Epithelial cell of esophagus (primary cell): ENCODE measurements at regions not wholly inside any gene's neighbourhood (a gene's known extent, or its start where the extent isn't known, plus 50 kb on each side); places are given as distances from the start of the nearest gene placed in this dataset.
A peak's percentile ranks its signal among the peaks of the same experiment; 100 is the strongest.

ENCODE experiments used
- DNase-seq: peaks from one replicate; pipeline ENCODE4 v3.0.0; 2010; ENCODE audit warnings: low read depth
- H3K4me3 ChIP-seq: 2 replicates; pipeline ENCODE4 v1.5.1; 2011; ENCODE audit warnings: mild to moderate bottlenecking, low read length, control low read depth
- TF ChIP-seq, protein P1 (sequence below): IDR thresholded peaks from 2 replicates; pipeline ENCODE4 v1.5.1; 2011; ENCODE audit warnings: low read depth, mild to moderate bottlenecking, low read length, control low read depth, inconsistent platforms; ENCODE audit not compliant: insufficient read depth; ENCODE audit errors: missing control alignments

DNA sequence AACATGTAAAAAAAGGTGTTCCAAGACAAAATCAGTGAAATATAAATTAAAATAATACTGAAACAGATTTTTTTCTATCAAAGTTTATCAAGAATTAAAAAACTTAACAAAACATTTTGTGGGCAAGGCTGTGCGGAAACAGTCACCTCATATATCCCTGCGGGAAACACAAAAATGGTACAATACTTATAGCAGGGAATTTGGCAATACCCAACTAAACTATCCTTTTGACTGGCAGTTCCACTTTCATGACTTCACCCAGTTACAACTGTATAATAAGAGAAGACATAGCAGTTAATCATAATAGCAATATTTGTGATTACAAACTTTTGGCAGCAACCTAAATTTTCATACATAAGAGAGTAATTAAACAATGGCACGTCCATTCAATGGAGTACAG is 121.5 kb upstream of the EGLN3 start:
- TF ChIP-seq, protein P1, sequence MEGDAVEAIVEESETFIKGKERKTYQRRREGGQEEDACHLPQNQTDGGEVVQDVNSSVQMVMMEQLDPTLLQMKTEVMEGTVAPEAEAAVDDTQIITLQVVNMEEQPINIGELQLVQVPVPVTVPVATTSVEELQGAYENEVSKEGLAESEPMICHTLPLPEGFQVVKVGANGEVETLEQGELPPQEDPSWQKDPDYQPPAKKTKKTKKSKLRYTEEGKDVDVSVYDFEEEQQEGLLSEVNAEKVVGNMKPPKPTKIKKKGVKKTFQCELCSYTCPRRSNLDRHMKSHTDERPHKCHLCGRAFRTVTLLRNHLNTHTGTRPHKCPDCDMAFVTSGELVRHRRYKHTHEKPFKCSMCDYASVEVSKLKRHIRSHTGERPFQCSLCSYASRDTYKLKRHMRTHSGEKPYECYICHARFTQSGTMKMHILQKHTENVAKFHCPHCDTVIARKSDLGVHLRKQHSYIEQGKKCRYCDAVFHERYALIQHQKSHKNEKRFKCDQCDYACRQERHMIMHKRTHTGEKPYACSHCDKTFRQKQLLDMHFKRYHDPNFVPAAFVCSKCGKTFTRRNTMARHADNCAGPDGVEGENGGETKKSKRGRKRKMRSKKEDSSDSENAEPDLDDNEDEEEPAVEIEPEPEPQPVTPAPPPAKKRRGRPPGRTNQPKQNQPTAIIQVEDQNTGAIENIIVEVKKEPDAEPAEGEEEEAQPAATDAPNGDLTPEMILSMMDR, result no peak
- no peak for DNase-seq

DNA sequence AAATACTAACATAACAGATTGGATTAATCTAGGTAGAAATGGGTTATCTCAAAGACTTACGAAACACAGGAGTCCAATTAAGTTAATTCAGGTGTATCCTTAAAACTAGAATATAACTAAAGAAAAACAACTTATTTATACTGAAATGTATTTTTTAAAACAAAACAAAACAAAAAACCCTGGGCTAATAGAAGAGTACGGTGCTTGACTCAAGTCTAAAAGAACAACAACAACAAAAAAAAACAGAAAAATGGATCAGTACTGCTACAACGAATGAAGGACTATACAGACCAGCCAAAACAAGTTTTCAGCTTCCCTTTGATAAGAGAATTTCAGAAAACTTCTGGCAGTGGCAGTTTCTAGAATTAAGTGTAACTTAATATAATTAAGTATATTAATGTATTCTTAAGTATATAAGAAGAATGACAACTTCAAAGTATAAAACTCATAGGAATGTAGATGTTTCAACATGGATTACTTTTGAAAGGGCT is 120.1 kb upstream of the EGLN3 start:
- H3K4me3 ChIP-seq, result no peak overlapping the region
- DNase-seq, result no peak
- TF ChIP-seq, protein P1, result no peak

More for the DNA sequence above, 121.5 kb upstream of the EGLN3 start:
- no peak overlapping the region for H3K4me3 ChIP-seq

DNA sequence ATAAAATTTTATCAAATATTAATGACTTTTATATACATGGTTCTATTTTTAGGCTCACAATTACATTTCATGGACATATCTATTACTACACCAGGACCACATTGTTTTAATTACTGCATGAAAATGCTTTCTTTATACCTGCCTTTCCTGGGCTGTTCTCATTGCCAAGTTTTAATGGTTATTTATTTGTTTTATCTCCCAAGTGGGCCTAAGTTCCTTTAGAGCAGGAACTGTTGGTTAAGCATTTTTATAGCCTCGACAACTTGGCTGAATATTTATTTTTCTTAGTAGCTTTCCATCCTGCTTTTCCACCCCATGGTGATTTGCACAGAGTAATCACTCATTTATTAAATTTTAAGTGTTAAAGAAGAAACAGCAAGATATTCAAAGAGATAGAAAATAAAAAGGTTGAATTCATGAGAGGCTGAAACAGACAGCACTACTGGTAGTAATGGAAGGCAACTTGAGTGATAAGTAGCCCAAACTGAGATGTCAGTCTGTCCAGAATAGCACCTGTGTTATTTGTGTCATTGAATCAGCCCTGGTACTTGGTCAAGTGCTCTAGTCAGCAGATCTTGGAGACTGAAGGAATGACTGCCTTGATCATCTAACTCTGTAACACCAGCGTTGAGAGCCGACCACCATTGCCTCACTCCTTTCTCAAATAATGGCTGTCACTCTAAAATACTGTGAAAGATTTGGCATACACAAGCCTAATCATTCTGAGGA is 119.1 kb upstream of the EGLN3 start:
- TF ChIP-seq, protein P1, result no peak
- H3K4me3 ChIP-seq, result no peak overlapping the region
- DNase-seq, result no peak

DNA sequence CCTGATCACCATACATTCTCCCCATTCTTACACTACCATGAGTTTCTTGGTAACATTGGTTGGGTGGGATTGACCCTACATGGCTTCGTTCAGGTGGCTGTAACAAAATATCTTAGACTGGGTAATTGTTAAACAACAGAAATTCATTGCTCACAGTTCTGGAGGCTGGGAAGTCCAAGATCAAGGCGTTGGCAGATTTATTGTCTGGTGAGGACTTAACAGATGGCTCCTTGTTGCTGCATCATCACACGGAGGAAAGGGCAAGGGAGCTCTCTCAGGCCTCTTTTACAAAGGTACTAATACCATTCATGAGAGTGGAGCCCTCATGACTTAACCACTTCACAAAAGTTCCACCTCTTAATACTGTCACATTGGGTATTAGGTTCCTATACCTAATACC is 116.7 kb upstream of the EGLN3 start:
- TF ChIP-seq, protein P1, result no peak
- no peak for DNase-seq
- no peak overlapping the region for H3K4me3 ChIP-seq

DNA sequence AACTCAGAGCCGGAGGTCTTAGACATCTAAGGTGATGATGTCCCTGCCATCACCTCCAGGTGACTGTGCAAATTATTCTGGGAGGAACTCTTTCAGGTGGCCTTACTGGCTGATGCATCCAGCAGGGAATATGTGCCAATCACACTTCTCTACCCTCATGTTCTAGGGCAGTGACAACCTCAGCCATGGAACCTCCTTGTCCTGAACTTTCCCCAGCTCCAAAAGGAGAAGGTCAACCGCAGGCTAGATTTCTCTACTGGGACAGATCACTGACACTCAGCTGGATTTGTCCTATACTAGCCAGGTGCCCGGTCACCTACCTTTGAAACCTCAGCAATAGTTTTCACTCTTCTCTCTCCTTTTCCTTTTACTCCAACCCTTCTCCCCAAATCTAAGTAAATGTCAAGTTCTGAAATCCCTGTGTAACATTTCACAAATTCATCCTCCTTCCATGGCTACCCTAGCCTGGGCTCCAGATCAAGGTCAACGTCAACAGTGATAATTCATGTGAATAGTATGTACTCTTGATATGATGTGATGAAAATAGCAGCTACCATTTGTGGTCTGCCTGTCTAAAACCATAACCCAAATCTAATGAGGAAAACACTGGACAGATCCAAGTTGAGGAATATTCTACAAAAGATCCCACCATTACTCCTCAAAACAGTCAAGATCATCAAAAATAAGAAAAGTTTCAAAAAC is 115.0 kb upstream of the EGLN3 start:
- TF ChIP-seq, protein P1, result no peak
- no peak for DNase-seq
- no peak overlapping the region for H3K4me3 ChIP-seq

DNA sequence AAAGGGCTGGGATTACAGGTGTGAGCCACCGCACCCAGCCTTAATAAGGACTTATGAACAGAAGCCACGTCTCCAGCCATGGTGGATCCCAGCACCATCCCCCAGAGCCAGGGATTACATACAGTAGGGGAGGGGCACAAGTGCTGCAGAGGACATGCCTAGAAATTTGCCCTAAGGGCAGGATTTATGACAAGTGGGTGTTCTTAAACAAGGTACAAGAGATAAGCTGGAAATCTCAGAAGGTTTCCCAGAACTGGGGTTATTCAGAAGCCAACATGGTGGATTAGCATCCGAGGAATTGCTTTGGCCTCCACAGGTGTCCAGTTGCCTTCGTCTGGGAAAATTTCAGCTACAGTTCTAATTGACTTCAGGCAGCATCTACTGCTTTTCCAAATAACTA is 114.4 kb upstream of the EGLN3 start:
- no peak for DNase-seq
- TF ChIP-seq, protein P1, result no peak
- no peak overlapping the region for H3K4me3 ChIP-seq

DNA sequence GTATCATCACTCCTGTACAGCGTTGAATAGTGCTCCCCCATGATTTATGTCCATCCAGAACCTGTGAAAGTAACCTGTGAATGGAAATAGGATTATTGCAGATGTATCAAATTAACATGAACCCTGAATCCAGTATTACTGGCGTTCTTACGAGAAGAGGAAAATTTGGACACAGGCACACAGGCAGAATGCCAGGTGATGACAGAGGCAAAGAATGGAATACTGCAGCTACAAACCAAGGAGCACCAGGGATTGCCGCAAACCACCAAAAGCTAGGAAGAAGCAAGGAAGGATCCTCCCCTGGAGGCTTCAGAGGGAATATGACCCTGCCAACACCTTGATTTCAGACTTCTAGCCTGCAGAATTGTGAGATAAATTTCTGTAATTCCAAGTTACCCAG is 113.5 kb upstream of the EGLN3 start:
- peak; percentile 67 for DNase-seq
- TF ChIP-seq, protein P1, result no peak

More for the DNA sequence above, 113.5 kb upstream of the EGLN3 start:
- no peak overlapping the region for H3K4me3 ChIP-seq
